CD4-positive, alpha-beta T cell (primary cell): ENCODE measurements at regions not wholly inside any gene's neighbourhood (a gene's known extent, or its start where the extent isn't known, plus 50 kb on each side); places are given as distances from the start of the nearest gene placed in this dataset.

Experiments
- ATAC-seq: fragments of 200-7000 bp; cut with Tn5 transposase; one replicate; pipeline ENCODE4 v1.10.0; 2022; ENCODE audit warnings: mild to moderate bottlenecking; ENCODE audit not compliant: poor library complexity
- CTCF ChIA-PET: fragments of 350-600 bp; sonication (Branson Sonifier 250); formaldehyde crosslinking; loops from one replicate; lab custom pipeline; 2021; ENCODE audit warnings: antibody characterized with exemption, inconsistent platforms; lab: Charles Lee
- POLR2A ChIA-PET: fragments of 350-600 bp; sonication (Branson Sonifier 250); formaldehyde crosslinking; loops from one replicate; lab custom pipeline; 2021; ENCODE audit warnings: antibody characterized with exemption, inconsistent platforms; lab: Charles Lee
- DNase-seq, 14 experiments: peaks; one replicate each; pipeline ENCODE4 v3.0.0-alpha.2; 2013 to 2020; ENCODE audit warnings: mixed read lengths in 2 of 14
- H3K27ac ChIP-seq, 2 donors: one replicate each; pipeline versions ENCODE4 v1.5.1 to v1.7.0; 2013; ENCODE audit warnings: low read length in 2 of 2, low read depth in 1 of 2, mild to moderate bottlenecking in 1 of 2
- H3K27me3 ChIP-seq, 2 experiments: 1 replicate in 1 of 2; 2 replicates in 1 of 2; pipeline versions ENCODE4 v1.6.1 to v1.7.0; 2013; ENCODE audit warnings: low read length in 2 of 2, control low read depth in 1 of 2, mild to moderate bottlenecking in 1 of 2, moderate library complexity in 1 of 2; ENCODE audit not compliant: insufficient read depth in 2 of 2, control insufficient read depth in 1 of 2
- H3K36me3 ChIP-seq: one replicate; pipeline ENCODE4 v1.6.1; 2013; ENCODE audit warnings: low read length, control low read depth; ENCODE audit not compliant: insufficient read depth
- H3K4me1 ChIP-seq: one replicate; pipeline ENCODE4 v1.6.1; 2013; ENCODE audit warnings: low read length, control low read depth; ENCODE audit not compliant: insufficient read depth
- H3K4me3 ChIP-seq: one replicate; pipeline ENCODE4 v1.5.1; 2013; ENCODE audit warnings: mild to moderate bottlenecking, low read length, moderate library complexity
- H3K9me3 ChIP-seq, 2 experiments: 1 replicate in 1 of 2; 2 replicates in 1 of 2; pipeline versions ENCODE4 v1.6.1 to v1.7.0; 2013; ENCODE audit warnings: low read length in 2 of 2, mild to moderate bottlenecking in 2 of 2, control low read depth in 1 of 2, moderate library complexity in 1 of 2; ENCODE audit not compliant: control insufficient read depth in 1 of 2, insufficient read depth in 1 of 2
- H3K27ac Mint-ChIP-seq: one replicate; pipeline ENCODE4 v1.8.0; 2020; ENCODE audit warnings: mixed read lengths
- H3K27me3 Mint-ChIP-seq: one replicate; pipeline ENCODE4 v1.8.0; 2021; ENCODE audit warnings: mixed read lengths
- H3K36me3 Mint-ChIP-seq: one replicate; pipeline ENCODE4 v1.8.0; 2021; ENCODE audit warnings: low read depth, mixed read lengths
- H3K4me1 Mint-ChIP-seq: one replicate; pipeline ENCODE4 v1.8.0; 2021; ENCODE audit warnings: low read depth, mixed read lengths
- H3K4me3 Mint-ChIP-seq: one replicate; pipeline ENCODE4 v1.8.0; 2020; ENCODE audit warnings: mild to moderate bottlenecking, mixed read lengths
- H3K9me3 Mint-ChIP-seq: one replicate; pipeline ENCODE4 v1.8.0; 2020; ENCODE audit warnings: mixed read lengths
- CTCF ChIP-seq: fragments of 200-600 bp; IDR thresholded peaks from one replicate; pipeline ENCODE4 v1.8.0; 2022; ENCODE audit warnings: antibody characterized with exemption, mild to moderate bottlenecking
- intact Hi-C, 2 experiments: fragments of 100-400 bp; cut with DNase I in 1 of 2; cut with micrococcal nuclease in 1 of 2; formaldehyde crosslinking; loops; one replicate each; pipeline versions ENCODE4 v1.15.1 to v1.9.0; 2023 to 2025; cut with DNase I, micrococcal nuclease

GRCh38 chr6:169897601-169898358 is 146.4 kb downstream of the ERMARD start:
- H3K9me3 ChIP-seq: peaks cover 0 to 30% of the 10 kb centered on the region in 2 experiments
- ChIA-PET POLR2A (no interaction called here), CTCF (no interaction called here)
- Mint-ChIP-seq H3K27me3 (peaks cover 11% of the 10 kb centered on the region), H3K4me3 (no peak overlapping the region), H3K27ac (no peak overlapping the region), H3K9me3 (peaks cover 2% of the 10 kb centered on the region), H3K4me1 (no peaks in the 10 kb centered on the region), H3K36me3 (no peaks in the 10 kb centered on the region)
- intact Hi-C loops: no loop called here
- H3K4me3 ChIP-seq: no peak overlapping the region
- H3K27me3 ChIP-seq: peaks cover 0 to 2% of the 10 kb centered on the region in 2 experiments
- no peak overlapping the region for H3K27ac ChIP-seq
- DNase-seq: no peak
- H3K36me3 ChIP-seq: no peaks in the 10 kb centered on the region
- no peak for TF ChIP-seq CTCF
- peaks cover 3% of the 10 kb centered on the region for H3K4me1 ChIP-seq
- ATAC-seq: no peak

- Mint-ChIP-seq H3K4me3 (no peak overlapping the region), H3K9me3 (peaks cover 2% of the 10 kb centered on the region), H3K36me3 (no peaks in the 10 kb centered on the region), H3K27ac (no peak overlapping the region), H3K4me1 (no peaks in the 10 kb centered on the region), H3K27me3 (peaks cover 11% of the 10 kb centered on the region)
- peaks cover 3% of the 10 kb centered on the region for H3K4me1 ChIP-seq
- intact Hi-C loops: no loop called here
- H3K27ac ChIP-seq: no peak overlapping the region
- H3K36me3 ChIP-seq: no peaks in the 10 kb centered on the region
- no peak for DNase-seq
- TF ChIP-seq CTCF: no peak
- H3K27me3 ChIP-seq: peaks cover 0 to 2% of the 10 kb centered on the region in 2 experiments
- no peak for ATAC-seq
- peaks cover 0 to 29% of the 10 kb centered on the region in 2 experiments for H3K9me3 ChIP-seq
- ChIA-PET CTCF (no interaction called here), POLR2A (no interaction called here)
- no peak overlapping the region for H3K4me3 ChIP-seq
Observed at GRCh38 chr6:169896826-169897456, 145.5 kb downstream of the ERMARD start.

- Histone ChIP-seq H3K9me3 (peaks cover 0 to 37% of the 10 kb centered on the region in 2 experiments), H3K27me3 (peaks cover 0 to 2% of the 10 kb centered on the region in 2 experiments), H3K4me1 (peaks cover 3% of the 10 kb centered on the region), H3K36me3 (no peaks in the 10 kb centered on the region), H3K4me3 (no peak overlapping the region), H3K27ac (no peak overlapping the region)
- Mint-ChIP-seq H3K4me3 (no peak overlapping the region), H3K27me3 (peaks cover 11% of the 10 kb centered on the region), H3K27ac (no peak overlapping the region), H3K36me3 (no peaks in the 10 kb centered on the region), H3K9me3 (peaks cover 2% of the 10 kb centered on the region), H3K4me1 (no peaks in the 10 kb centered on the region)
- no peak for ATAC-seq
- no peak for TF ChIP-seq CTCF
- DNase-seq: no peak
- CTCF ChIA-PET: no interaction called here
- intact Hi-C loops: no loop called here
- POLR2A ChIA-PET: no interaction called here
Observed at GRCh38 chr6:169895926-169896761, 144.7 kb downstream of the ERMARD start.
